ENCODE measurements at regions not wholly inside any gene's neighbourhood (a gene's known extent, or its start where the extent isn't known, plus 50 kb on each side); places are given as distances from the start of the nearest gene placed in this dataset.

DNA sequence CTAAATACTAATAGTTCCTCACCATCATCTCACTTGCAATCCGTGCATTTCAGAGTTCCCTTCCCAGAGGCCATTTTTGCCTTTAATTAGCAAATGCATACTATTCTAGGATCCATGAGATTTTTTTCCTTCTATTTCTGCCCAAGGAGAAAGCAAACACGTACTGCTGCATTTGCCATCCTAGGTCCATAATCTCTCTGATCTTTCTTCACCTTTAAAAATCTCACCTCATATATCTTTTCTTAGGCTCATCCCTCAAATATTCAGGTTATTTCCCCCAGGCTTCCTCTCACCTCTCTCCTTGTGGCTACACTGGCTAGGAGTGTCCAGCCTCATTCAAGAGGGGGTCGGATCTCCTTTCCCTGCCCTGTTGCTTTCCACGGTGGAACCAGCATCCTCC is 338.6 kb downstream of the SETD4 start:
- TF ChIP-seq CTCF (IDR thresholded peaks at IDR 0.05), result no peak
- TF ChIP-seq POLR2A (IDR thresholded peaks at IDR 0.05), result no peak
- no peak for TF ChIP-seq POLR2AphosphoS5 (IDR thresholded peaks at IDR 0.05)
- no peak for TF ChIP-seq EP300 (IDR thresholded peaks at IDR 0.05)

Data from suprapubic skin (tissue), 4 donors.